HCT116 (cell line): ENCODE measurements at regions not wholly inside any gene's neighbourhood (a gene's known extent, or its start where the extent isn't known, plus 50 kb on each side); places are given as distances from the start of the nearest gene placed in this dataset.

Source experiments
- ATAC-seq: fragments of 200-7000 bp; cut with Tn5 transposase; 2 replicates; pipeline ENCODE4 v1.9.1; 2020; ENCODE audit warnings: mild to moderate bottlenecking, moderate library complexity
- BruUV-seq: library from RNA; stranded (reverse); fragments of 400-500 nt; replicated peaks from 2 replicates; lab custom pipeline; 2021; lab: Mats Ljungman, UMichigan
- CTCF ChIA-PET: fragments of 300-600 bp; sonication (Branson Sonifier 250); formaldehyde crosslinking; loops from one replicate; lab custom pipeline; 2021; ENCODE audit warnings: antibody characterized with exemption; lab: Charles Lee
- POLR2A ChIA-PET: fragments of 300-600, 350-600 bp; sonication (Branson Sonifier 250); formaldehyde crosslinking; loops from one replicate; lab custom pipeline; 2021; ENCODE audit warnings: antibody characterized with exemption; lab: Charles Lee
- RAD21 ChIA-PET, 2 experiments: fragments of 300-600 bp; sonication (Branson Sonifier 250); formaldehyde crosslinking; loops; one replicate each; lab custom pipeline; 2023; ENCODE audit warnings: low total read pairs in 2 of 2; ENCODE audit not compliant: uncharacterized antibody in 2 of 2, unreplicated experiment in 2 of 2, low non-redundant PET in 1 of 2; lab: Charles Lee
- DNase-seq: peaks from one replicate; pipeline ENCODE4 v3.0.0-alpha.2; 2010; ENCODE audit warnings: low read depth, low spot score
- H2AFZ ChIP-seq: fragments of 200-600 bp; shearing (Covaris generic), sonication (generic); 2 replicates; pipeline ENCODE4 v1.6.1; 2017; ENCODE audit warnings: low read depth, mixed run types, mixed read lengths, antibody characterized with exemption, low read length; ENCODE audit not compliant: poor library complexity, severe bottlenecking
- H3K27ac ChIP-seq: 2 replicates; pipeline ENCODE4 v1.5.1; 2012; ENCODE audit warnings: low read depth, low read length
- H3K27me3 ChIP-seq: fragments of 200-600 bp; sonication (generic); 2 replicates; pipeline ENCODE4 v1.6.1; 2016; ENCODE audit warnings: mixed run types, low read length, mixed read lengths; ENCODE audit not compliant: insufficient read depth
- H3K36me3 ChIP-seq, 2 experiments: fragments of 200-500 bp in 1 of 2; fragments of 200-600 bp in 1 of 2; sonication (Bioruptor generic) in 1 of 2; sonication (generic) in 1 of 2; 2 replicates each; pipeline versions ENCODE4 v1.5.1 to v1.6.1; 2014 to 2016; ENCODE audit warnings: low read length in 2 of 2, inconsistent platforms in 1 of 2, mixed read lengths in 1 of 2, mixed run types in 1 of 2; ENCODE audit not compliant: insufficient read depth in 2 of 2, control insufficient read depth in 1 of 2
- H3K4me1 ChIP-seq, 2 experiments: fragments of 200-600 bp in 1 of 2; sonication (generic) in 1 of 2; 2 replicates each; pipeline versions ENCODE4 v1.5.1 to v1.6.1; 2012 to 2017; ENCODE audit warnings: low read length in 2 of 2, inconsistent platforms in 1 of 2, mild to moderate bottlenecking in 1 of 2, mixed read lengths in 1 of 2, mixed run types in 1 of 2, moderate library complexity in 1 of 2; ENCODE audit not compliant: insufficient read depth in 2 of 2, control insufficient read depth in 1 of 2
- H3K4me2 ChIP-seq: fragments of 200-600 bp; sonication (generic); 2 replicates; pipeline ENCODE4 v1.6.1; 2017; ENCODE audit warnings: mixed run types, low read length, mixed read lengths
- H3K4me3 ChIP-seq, 2 experiments: fragments of 200-600 bp in 1 of 2; sonication (generic) in 1 of 2; replicated peaks in 1 of 2; 2 replicates each; pipeline ENCODE4 v1.5.1; 2011 to 2016; ENCODE audit warnings: low read length in 2 of 2, control low read depth in 1 of 2, low read depth in 1 of 2, mild to moderate bottlenecking in 1 of 2, mixed read lengths in 1 of 2, mixed run types in 1 of 2
- H3K79me2 ChIP-seq: fragments of 200-600 bp; sonication (generic); 2 replicates; pipeline ENCODE4 v1.6.1; 2017; ENCODE audit warnings: mild to moderate bottlenecking, mixed run types, low read length, moderate library complexity, mixed read lengths; ENCODE audit not compliant: insufficient read depth
- H3K9ac ChIP-seq: fragments of 200-600 bp; sonication (generic); 2 replicates; pipeline ENCODE4 v1.6.1; 2016; ENCODE audit warnings: low read length, mixed read lengths
- H3K9me2 ChIP-seq: fragments of 200-600 bp; sonication (generic), shearing (Covaris generic); 2 replicates; pipeline ENCODE4 v1.6.1; 2017; ENCODE audit warnings: mixed run types, mild to moderate bottlenecking, moderate library complexity; ENCODE audit not compliant: insufficient read depth
- H3K9me3 ChIP-seq, 2 experiments: fragments of 200-500 bp in 1 of 2; fragments of 200-600 bp in 1 of 2; sonication (Bioruptor generic) in 1 of 2; sonication (generic) in 1 of 2; 2 replicates each; pipeline ENCODE4 v1.6.1; 2014 to 2017; ENCODE audit warnings: low read length in 2 of 2, mixed read lengths in 2 of 2, inconsistent platforms in 1 of 2, low read depth in 1 of 2, mild to moderate bottlenecking in 1 of 2, mixed run types in 1 of 2, moderate library complexity in 1 of 2; ENCODE audit not compliant: control insufficient read depth in 1 of 2, insufficient read depth in 1 of 2
- H4K20me1 ChIP-seq: fragments of 200-600 bp; sonication (generic), shearing (Covaris generic); 2 replicates; pipeline ENCODE4 v1.6.1; 2017; ENCODE audit warnings: mixed run types, mild to moderate bottlenecking, moderate library complexity; ENCODE audit not compliant: insufficient read depth
- ATF3 ChIP-seq: IDR thresholded peaks from 2 replicates; pipeline ENCODE4 v1.6.1; 2012
- CBX3 ChIP-seq: IDR thresholded peaks from 2 replicates; pipeline ENCODE4 v1.6.1; 2012; ENCODE audit warnings: low read depth
- CEBPB ChIP-seq: IDR thresholded peaks from 2 replicates; pipeline ENCODE4 v1.6.1; 2012; ENCODE audit warnings: low read depth
- EGR1 ChIP-seq: IDR thresholded peaks from 2 replicates; pipeline ENCODE4 v1.6.1; 2012; ENCODE audit warnings: low read depth
- ELF1 ChIP-seq: IDR thresholded peaks from 2 replicates; pipeline ENCODE4 v1.6.1; 2012; ENCODE audit warnings: low read depth, borderline replicate concordance
- EZH2 ChIP-seq: fragments of 200-600 bp; sonication (generic); IDR thresholded peaks from 2 replicates; pipeline ENCODE4 v1.6.1; 2017; ENCODE audit warnings: antibody characterized with exemption, mixed run types
- EZH2phosphoT487 ChIP-seq: fragments of 200-600 bp; IDR thresholded peaks from 2 replicates; pipeline ENCODE4 v1.6.1; 2018; ENCODE audit warnings: antibody characterized with exemption, borderline replicate concordance
- FOSL1 ChIP-seq: IDR thresholded peaks from 2 replicates; pipeline ENCODE4 v1.6.1; 2012; ENCODE audit warnings: low read depth
- JUND ChIP-seq: IDR thresholded peaks from 2 replicates; pipeline ENCODE4 v1.6.1; 2012
- MAX ChIP-seq: IDR thresholded peaks from 2 replicates; pipeline ENCODE4 v1.6.1; 2012
- POLR2A ChIP-seq: IDR thresholded peaks from 2 replicates; pipeline ENCODE4 v1.7.0; 2011; ENCODE audit warnings: borderline replicate concordance; ENCODE audit not compliant: insufficient read depth, insufficient read length; ENCODE audit errors: extremely low read depth
- POLR2AphosphoS5 ChIP-seq: IDR thresholded peaks from 2 replicates; pipeline ENCODE4 v1.6.1; 2011; ENCODE audit warnings: mild to moderate bottlenecking, low read depth, low read length, moderate library complexity
- RAD21 ChIP-seq: IDR thresholded peaks from 2 replicates; pipeline ENCODE4 v1.6.1; 2012; ENCODE audit warnings: low read depth, mild to moderate bottlenecking
- SIN3A ChIP-seq: IDR thresholded peaks from 2 replicates; pipeline ENCODE4 v1.6.1; 2012; ENCODE audit warnings: low read depth
- SP1 ChIP-seq: IDR thresholded peaks from 2 replicates; pipeline ENCODE4 v1.6.1; 2012; ENCODE audit warnings: low read depth
- SRF ChIP-seq: IDR thresholded peaks from 2 replicates; pipeline ENCODE4 v1.6.1; 2012; ENCODE audit warnings: low read depth
- YY1 ChIP-seq: IDR thresholded peaks from 2 replicates; pipeline ENCODE4 v1.6.1; 2011; ENCODE audit warnings: low read length, low read depth, moderate library complexity, mild to moderate bottlenecking; ENCODE audit not compliant: insufficient replicate concordance; ENCODE audit errors: extremely low read depth
- ZBTB33 ChIP-seq: IDR thresholded peaks from 2 replicates; pipeline ENCODE4 v1.6.1; 2011; ENCODE audit warnings: mild to moderate bottlenecking, low read length, moderate library complexity; ENCODE audit not compliant: insufficient replicate concordance; ENCODE audit errors: extremely low read depth
- ZFX ChIP-seq: fragments of 450-650 bp; IDR thresholded peaks from 2 replicates; pipeline ENCODE4 v1.6.1; 2017
- intact Hi-C: fragments of 100-400 bp; cut with micrococcal nuclease; formaldehyde crosslinking; loops from 2 replicates; pipeline ENCODE4 v1.10.0; 2022
- TF ChIP-seq, protein P1 (sequence below), 3 experiments: fragments of 200-600 bp in 1 of 3; sonication (generic) in 1 of 3; IDR thresholded peaks in 2 of 3; conservative IDR thresholded peaks in 1 of 3; 2 replicates each; pipeline ENCODE4 v1.5.1; 2012 to 2017; ENCODE audit warnings: low read depth in 2 of 3, low read length in 2 of 3, antibody characterized with exemption in 1 of 3, borderline replicate concordance in 1 of 3, control low read depth in 1 of 3, mild to moderate bottlenecking in 1 of 3, mixed read lengths in 1 of 3, mixed run types in 1 of 3, moderate library complexity in 1 of 3; ENCODE audit not compliant: insufficient read depth in 1 of 3

DNA sequence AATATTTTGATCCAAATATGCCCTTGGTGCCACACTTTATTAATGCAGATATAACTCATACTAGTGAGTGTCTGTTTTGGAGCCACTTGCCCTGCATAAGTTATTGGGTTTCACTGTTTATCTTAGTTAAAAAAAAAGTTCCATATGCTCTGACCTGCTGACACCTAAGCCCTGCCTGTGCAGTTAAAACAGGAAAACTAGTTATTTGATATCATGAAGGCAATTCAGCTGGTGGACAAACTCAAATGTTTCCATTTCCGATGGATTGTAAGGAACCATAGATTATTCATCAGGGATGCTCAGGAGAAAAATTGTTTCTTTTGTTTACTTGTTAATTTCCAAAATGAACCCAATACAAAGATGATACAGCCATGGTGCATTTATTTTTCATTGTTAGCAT, 68.3 kb downstream of the NR2F2 start:
- Histone ChIP-seq H3K4me2 (no peak overlapping the region), H3K79me2 (no peaks in the 10 kb centered on the region), H3K9ac (no peak overlapping the region), H3K4me3 (no peak overlapping the region), H3K4me1 (no peaks in the 10 kb centered on the region), H3K27ac (no peak overlapping the region), H3K27me3 (no peaks in the 10 kb centered on the region), H2AFZ (no peak overlapping the region), H3K9me3 (no peaks in the 10 kb centered on the region), H4K20me1 (no peaks in the 10 kb centered on the region), H3K9me2 (no peaks in the 10 kb centered on the region), H3K36me3 (no peaks in the 10 kb centered on the region)
- intact Hi-C loops, result no loop called here
- TF ChIP-seq SIN3A (no peak), SP1 (no peak), POLR2A (no peak), EZH2 (no peak), ZBTB33 (no peak), ELF1 (no peak), ZFX (no peak), CEBPB (no peak), JUND (no peak), CBX3 (no peak), YY1 (no peak), SRF (no peak), MAX (no peak), EGR1 (no peak), EZH2phosphoT487 (no peak), FOSL1 (no peak), RAD21 (no peak), POLR2AphosphoS5 (no peak), ATF3 (no peak)
- TF ChIP-seq, protein P1, sequence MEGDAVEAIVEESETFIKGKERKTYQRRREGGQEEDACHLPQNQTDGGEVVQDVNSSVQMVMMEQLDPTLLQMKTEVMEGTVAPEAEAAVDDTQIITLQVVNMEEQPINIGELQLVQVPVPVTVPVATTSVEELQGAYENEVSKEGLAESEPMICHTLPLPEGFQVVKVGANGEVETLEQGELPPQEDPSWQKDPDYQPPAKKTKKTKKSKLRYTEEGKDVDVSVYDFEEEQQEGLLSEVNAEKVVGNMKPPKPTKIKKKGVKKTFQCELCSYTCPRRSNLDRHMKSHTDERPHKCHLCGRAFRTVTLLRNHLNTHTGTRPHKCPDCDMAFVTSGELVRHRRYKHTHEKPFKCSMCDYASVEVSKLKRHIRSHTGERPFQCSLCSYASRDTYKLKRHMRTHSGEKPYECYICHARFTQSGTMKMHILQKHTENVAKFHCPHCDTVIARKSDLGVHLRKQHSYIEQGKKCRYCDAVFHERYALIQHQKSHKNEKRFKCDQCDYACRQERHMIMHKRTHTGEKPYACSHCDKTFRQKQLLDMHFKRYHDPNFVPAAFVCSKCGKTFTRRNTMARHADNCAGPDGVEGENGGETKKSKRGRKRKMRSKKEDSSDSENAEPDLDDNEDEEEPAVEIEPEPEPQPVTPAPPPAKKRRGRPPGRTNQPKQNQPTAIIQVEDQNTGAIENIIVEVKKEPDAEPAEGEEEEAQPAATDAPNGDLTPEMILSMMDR (IDR thresholded peaks at IDR 0.05 in 2 of 3, conservative IDR thresholded peaks at IDR 0.05 in 1 of 3; ENCODE audit: borderline replicate concordance in 1 of 3, insufficient read depth in 1 of 3, low read depth in 2 of 3, low read length in 2 of 3), result no peak
- ChIA-PET POLR2A (no interaction called here), RAD21 (no interaction called here), CTCF (no interaction called here)
- BruUV-seq, result no TSS peak
- ATAC-seq (no peak), DNase-seq (no peak)
